Limb (tissue), 2 donors: ENCODE measurements at regions not wholly inside any gene's neighbourhood (a gene's known extent, or its start where the extent isn't known, plus 50 kb on each side); places are given as distances from the start of the nearest gene placed in this dataset.

Source experiments
- DNase-seq, 2 donors: peaks; one replicate each; pipeline ENCODE4 v3.0.0-alpha.2; 2016; ENCODE audit errors: extremely low spot score in 2 of 2

DNA sequence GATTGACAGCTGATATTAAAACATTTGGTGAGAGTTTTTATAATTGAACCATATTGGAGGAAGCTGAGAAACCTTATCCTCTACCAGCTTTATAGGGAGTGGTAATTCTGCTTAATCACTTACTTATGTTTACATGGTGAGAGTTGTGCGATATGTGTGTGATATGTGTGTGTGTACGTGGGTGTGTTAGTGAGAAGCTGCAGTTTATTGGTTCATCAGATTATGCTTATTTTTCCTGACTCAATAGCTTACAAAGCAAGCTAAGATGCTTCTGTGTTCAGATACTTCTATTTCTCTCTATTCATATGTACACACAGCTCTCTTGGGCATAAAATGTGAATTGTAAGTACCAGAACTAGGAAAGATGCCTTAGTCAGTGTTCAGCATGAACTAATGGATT is 343.7 kb downstream of the GRIA2 start:
- no peak for DNase-seq

DNA sequence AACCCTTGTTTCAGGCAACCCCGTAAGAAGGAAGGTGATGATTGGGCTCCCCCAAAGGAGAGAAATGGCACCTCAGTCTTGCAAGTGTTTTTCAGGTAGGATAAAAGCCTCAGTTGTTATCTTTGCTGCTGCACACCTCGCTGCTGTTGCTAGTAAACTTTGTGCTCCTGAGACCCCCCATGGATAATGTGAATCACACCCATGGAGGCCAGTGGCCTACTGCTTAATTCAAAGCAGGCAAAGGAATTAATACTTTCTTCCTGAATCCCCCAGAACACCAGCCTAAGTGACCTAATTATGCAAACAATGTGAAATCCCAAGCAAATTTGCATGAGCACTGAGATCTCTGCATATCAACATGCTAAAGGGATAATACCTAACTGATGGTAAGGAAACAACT is 337.5 kb downstream of the GRIA2 start:
- no peak for DNase-seq

DNA sequence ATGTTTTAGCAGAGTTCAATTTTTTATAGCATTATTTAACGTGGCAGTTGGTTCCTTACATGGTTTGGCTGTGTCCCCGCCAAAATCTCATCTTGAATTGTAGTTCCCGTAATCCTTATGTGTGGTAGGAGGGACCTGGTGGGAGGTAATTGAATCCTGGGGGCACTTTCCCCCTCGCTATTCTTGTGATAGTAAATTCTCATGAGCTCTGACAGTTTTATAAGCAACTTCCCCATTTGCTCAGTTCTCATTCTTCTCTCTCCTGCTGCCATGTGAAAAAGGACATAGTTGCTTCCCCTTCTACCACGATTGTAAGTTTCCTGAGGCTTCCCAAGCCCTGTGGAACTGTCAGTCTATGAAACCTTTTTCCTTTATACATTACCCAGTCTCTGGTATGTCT is 329.5 kb downstream of the GRIA2 start:
- DNase-seq: no peak

DNA sequence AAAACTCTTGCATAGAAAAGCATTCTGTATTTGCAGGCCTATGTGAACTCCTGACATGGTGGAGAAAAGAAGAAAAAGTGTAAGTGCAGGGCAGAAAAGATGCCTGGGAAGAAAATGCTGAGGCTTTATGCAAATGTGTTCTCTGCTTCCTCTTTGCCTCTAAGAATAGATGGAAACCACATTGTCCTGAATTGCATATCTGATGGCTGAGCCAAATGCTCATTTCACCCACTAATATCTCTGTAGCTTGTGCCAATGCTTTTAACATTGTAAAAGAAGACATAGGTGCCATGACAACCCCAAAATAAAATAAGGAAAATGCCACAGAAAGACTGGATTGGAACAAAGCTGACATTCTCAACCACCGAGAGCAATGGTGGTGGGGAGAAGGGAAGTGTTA is 307.4 kb downstream of the GRIA2 start:
- no peak for DNase-seq

DNA sequence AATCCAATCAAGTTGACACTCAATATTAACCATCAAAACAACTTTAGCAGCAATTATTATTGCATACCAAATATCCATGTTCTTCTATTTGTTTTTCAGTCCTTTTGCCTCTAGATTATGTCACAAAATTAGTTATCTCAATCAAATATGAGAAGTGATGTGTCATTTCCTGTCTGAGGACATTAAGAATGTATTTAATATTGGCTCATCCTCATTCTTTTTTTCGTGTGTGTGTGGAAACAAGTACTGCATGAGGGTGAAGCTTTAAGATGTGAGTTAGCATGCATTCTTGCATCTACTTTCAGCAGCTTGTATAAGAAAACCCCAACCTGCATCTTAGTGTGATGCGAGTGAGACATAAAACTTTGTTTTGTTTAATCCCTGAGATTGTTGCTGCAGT is 301.4 kb downstream of the GRIA2 start:
- DNase-seq: no peak

DNA sequence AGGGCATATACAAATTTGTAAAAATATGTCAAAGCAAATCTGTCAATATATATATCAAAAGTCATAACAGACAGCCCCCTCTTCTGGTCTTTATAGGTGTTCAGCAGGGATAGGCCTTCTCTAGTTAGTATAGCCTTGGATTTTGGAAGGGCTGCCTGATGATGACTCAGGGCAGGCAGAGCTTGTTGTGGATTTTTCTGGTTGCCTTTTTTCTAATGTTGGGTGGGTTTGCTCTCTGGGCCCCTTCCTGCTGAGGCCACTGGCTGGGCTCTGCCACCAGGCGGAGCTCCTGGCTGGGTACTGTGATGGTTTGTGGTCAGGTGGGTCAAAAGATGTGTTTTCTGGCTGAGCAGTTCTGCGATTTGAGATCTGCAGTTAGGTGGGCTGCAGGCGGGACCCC is 294.2 kb downstream of the GRIA2 start:
- no peak for DNase-seq

DNA sequence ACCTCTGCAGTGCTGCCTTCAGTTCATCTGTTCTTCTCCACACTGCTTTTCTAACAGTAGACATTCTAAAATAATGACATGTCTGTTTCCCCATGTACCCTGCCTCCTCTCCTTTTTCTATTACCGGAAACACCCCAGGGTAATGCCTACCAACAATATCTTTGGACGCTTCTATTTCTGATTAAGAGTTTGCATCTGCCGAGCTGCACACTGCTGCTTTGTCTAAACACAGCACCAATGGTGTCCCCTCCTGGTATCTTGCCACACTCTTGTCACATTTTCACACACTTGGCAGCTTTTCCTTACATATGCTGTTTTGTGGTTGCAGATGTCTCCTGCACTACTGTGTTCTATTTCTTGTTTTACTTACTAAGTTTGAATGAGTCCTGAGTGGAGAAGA is 288.8 kb downstream of the GRIA2 start:
- no peak for DNase-seq

DNA sequence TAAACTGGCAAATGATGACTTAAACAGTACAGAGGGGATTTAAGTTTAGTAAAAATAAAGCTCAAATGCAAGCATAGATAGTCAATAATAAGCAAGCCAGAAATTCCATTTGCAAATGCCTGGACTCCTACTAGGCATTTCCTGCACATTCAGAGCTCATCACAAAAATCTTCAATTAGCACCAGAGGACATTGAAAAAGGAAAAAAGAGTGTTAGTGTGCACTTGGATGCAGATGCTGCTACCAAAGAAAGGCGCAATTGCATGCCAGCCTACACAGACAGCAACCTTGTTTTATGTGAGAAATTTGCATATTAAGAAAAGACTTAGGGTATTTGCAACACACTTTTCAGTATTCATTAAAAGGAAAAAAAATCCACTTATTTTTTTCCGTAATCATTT is 282.1 kb downstream of the GRIA2 start:
- DNase-seq: no peak

DNA sequence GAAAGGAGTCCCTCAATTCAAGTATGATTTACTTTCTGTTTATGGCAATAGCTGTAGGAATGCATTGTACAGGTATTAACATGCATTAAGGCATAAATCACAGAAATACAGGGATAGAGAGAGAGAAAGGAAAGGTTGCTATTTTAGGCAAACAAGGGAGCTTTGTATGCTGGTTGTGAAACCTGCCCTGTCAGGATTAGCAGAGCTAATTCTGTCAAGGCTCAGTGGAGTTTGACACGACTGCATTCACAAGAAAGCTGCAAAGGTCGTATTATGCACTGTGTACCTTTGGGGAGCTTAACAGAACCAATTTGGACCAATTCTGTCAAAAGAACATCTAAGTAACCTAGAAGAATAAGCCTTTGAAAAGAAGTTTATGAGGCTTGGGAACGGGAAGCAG is 239.3 kb downstream of the GRIA2 start:
- DNase-seq: no peak

DNA sequence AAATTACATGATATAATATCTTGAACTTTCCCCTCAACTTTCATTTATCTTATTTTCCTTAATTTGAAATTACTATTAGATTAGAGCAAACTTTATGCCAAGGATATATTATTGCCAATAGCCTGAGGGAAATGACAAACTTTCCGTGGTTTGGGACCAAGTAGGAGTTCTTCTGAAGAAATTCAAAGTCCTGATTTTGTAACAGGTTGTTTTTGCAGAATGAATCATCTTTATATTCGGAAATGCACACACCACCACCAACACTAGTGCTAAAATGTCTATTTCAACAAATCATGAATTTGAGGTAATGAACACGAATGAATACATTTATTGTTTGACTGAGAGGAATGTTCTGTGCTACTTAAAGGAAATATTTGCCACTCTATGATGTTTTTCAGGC is 226.7 kb downstream of the GRIA2 start:
- DNase-seq: no peak

DNA sequence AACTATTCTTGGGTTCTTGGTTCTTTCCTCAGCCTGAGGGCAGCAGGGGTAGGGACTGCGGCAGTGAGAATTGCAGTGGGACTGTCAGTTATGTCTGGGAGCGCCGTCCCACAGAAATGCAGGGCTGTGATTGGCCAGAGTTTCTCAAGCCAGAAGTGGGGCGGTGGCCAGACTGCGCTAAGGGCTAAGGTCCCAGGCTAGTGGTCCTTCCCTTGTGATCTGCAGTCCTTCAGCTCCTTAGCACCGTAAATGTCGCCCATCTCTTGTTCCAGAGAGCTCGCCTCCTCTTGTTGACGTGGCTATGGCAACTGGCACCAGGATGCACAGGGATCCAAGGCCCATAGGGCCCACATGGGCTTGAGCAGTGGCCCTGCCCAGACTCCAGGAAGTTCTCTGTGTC is 223.5 kb downstream of the GRIA2 start:
- DNase-seq: no peak

DNA sequence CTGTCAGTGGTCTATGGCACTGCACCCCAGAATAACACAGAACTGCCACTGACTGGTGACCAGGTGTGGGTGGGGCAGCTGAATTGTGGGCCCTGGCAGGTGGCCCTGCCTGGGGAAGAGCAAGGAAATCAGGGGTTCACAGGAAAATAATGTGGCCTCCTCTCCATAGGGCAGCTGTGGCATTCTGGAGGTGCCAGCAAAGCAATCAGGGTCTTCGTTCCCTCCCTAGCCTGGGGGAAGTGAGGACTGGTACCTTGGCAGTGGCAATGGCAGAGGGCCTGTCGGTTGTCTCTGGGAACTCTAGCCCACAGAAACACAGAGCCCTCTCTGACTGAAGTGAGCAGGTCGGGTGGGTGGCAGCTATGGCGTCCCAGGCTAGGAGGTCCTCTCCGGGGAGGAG is 223.0 kb downstream of the GRIA2 start:
- DNase-seq: no peak

DNA sequence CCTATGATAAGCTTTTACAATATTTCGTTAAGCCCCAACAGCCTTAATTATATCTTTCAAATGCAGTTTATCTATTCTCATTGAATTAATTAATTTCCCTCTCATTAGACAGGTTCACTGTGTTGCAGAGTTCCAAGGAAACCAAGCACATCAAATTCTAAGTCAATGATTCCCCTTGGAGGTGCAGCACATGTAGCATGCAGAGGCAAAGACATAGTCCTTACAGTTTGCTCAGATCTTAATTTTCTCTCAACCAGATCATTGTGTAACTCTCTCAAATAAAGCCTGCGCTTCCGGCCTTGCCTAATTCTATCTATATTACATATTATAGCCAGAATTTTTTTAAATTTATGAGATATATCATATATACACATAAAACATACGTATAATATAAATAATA is 205.4 kb downstream of the GRIA2 start:
- DNase-seq: no peak

DNA sequence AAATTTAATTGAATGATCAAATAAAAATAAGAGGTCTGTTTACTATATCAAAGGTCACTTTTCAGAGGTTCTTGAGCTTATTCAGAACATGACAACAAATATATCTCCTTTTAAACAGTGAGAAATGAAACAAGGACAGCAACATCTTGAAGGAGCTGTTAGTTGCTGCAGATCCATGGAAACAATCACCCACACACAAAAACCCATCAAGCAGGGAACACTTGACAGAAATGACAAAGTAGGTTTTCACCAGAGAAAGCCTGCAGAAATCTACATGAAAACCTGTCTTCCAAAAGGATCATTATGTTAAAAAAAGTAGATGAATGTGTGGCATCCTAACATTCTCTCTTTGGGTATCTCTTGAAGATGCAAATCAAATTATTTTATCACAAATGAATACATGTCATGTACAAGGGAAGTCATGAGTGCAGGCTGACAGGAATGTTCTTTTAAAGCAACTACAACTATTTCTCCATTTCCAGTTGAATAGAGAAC is 203.0 kb downstream of the GRIA2 start:
- DNase-seq: no peak

DNA sequence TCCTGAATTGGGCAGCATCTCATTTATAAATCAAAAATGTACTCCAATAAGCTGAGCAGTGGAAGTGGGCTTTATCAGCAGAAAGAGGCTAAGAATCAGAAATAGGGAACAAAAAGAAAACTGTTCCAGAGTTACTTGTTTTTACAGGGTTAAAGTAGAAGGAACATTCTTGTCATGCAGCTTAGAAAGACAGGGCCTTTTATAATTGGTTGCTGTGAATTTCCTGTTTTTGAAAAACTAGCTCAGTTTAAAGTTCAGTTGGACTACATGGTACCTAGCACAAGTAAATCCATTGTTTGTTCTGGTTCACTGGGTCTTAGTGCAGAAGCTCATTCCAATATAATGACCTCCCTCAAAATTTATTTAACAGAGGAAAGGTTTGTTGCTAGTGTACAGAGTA is 200.8 kb downstream of the GRIA2 start:
- no peak for DNase-seq
